ENCODE measurements at regions not wholly inside any gene's neighbourhood (a gene's known extent, or its start where the extent isn't known, plus 50 kb on each side); places are given as distances from the start of the nearest gene placed in this dataset.
"Not testable (repeated sequence)": the region's sequence is repeated elsewhere in the genome, so short reads cannot be mapped to it uniquely, and the experiment has no call there.

DNA sequence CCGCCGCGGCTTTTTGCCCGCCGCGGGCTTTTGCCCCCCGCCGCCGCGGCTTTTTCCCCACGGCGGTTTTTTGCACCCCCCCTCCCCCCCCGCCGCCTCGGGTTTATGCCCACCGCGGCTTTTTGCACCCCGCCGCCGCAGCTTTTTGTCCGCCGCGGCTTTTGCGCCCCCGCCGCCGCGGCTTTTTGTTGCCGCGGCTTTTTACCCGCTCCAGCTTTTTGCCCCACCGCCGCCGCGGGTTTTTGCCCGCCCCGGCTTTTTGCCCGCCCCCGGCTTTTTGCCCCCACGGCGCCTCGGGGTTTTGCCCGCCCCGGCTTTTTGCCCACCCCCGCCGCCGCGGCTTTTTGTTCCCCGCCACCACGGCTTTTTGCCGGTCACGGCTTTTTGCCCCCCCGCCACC, 104.9 kb upstream of the FAM72C start:
- not testable (repeated sequence) for TF ChIP-seq POLR2A (IDR thresholded peaks at IDR 0.05)
- TF ChIP-seq, protein P1, sequence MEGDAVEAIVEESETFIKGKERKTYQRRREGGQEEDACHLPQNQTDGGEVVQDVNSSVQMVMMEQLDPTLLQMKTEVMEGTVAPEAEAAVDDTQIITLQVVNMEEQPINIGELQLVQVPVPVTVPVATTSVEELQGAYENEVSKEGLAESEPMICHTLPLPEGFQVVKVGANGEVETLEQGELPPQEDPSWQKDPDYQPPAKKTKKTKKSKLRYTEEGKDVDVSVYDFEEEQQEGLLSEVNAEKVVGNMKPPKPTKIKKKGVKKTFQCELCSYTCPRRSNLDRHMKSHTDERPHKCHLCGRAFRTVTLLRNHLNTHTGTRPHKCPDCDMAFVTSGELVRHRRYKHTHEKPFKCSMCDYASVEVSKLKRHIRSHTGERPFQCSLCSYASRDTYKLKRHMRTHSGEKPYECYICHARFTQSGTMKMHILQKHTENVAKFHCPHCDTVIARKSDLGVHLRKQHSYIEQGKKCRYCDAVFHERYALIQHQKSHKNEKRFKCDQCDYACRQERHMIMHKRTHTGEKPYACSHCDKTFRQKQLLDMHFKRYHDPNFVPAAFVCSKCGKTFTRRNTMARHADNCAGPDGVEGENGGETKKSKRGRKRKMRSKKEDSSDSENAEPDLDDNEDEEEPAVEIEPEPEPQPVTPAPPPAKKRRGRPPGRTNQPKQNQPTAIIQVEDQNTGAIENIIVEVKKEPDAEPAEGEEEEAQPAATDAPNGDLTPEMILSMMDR (IDR thresholded peaks at IDR 0.05), result not testable (repeated sequence)

Measured in adrenal gland (tissue), 5 donors.